Left ventricle myocardium inferior (tissue), 1 donor: ENCODE measurements at regions not wholly inside any gene's neighbourhood (a gene's known extent, or its start where the extent isn't known, plus 50 kb on each side); places are given as distances from the start of the nearest gene placed in this dataset.

Experiments
- DNase-seq: peaks from one replicate; pipeline ENCODE4 v3.0.0-alpha.2; 2020
- H3K27ac ChIP-seq: fragments of 200-600 bp; replicated peaks from 2 replicates; pipeline ENCODE4 v1.8.0; 2021
- H3K27me3 ChIP-seq: fragments of 200-600 bp; 2 replicates; pipeline ENCODE4 v1.8.0; 2021; ENCODE audit warnings: low read depth
- H3K36me3 ChIP-seq: fragments of 200-600 bp; 2 replicates; pipeline ENCODE4 v1.8.0; 2021
- H3K4me1 ChIP-seq: fragments of 200-600 bp; 2 replicates; pipeline ENCODE4 v1.8.0; 2021
- H3K4me3 ChIP-seq: fragments of 200-600 bp; 2 replicates; pipeline ENCODE4 v1.8.0; 2021; ENCODE audit warnings: mild to moderate bottlenecking, moderate library complexity
- H3K9me3 ChIP-seq: fragments of 200-600 bp; replicated peaks from 2 replicates; pipeline ENCODE4 v1.8.0; 2021
- CTCF ChIP-seq: fragments of 200-600 bp; IDR thresholded peaks from 2 replicates; pipeline ENCODE4 v1.8.0; 2021; ENCODE audit warnings: antibody characterized with exemption, mild to moderate bottlenecking, borderline replicate concordance
- intact Hi-C: fragments of 100-400 bp; cut with micrococcal nuclease; formaldehyde crosslinking; loops from one replicate; pipeline ENCODE4 v1.11.0; 2022
- donor health status: DM: no; HTN: yes; CAD: no; lungs with severe emphysema.

GRCh38 chr6:18904681-18905080, 517.5 kb downstream of the RNF144B start:
- Histone ChIP-seq H3K27ac (no peak overlapping the region), H3K27me3 (no peaks in the 10 kb centered on the region), H3K36me3 (no peaks in the 10 kb centered on the region), H3K9me3 (no peaks in the 10 kb centered on the region), H3K4me3 (no peak overlapping the region), H3K4me1 (no peaks in the 10 kb centered on the region)
- TF ChIP-seq CTCF: no peak
- intact Hi-C loops: no loop called here
- DNase-seq: no peak

- intact Hi-C loops: no loop called here
- no peaks in the 10 kb centered on the region for H3K36me3 ChIP-seq
- H3K9me3 ChIP-seq: no peaks in the 10 kb centered on the region
- DNase-seq: no peak
- H3K27me3 ChIP-seq: no peaks in the 10 kb centered on the region
- H3K27ac ChIP-seq: no peak overlapping the region
- TF ChIP-seq CTCF: no peak
- no peak overlapping the region for H3K4me3 ChIP-seq
- no peaks in the 10 kb centered on the region for H3K4me1 ChIP-seq
Measured at GRCh38 chr6:18920701-18921100, 533.6 kb downstream of the RNF144B start.

- H3K36me3 ChIP-seq: no peaks in the 10 kb centered on the region
- no peaks in the 10 kb centered on the region for H3K4me1 ChIP-seq
- intact Hi-C loops: no loop called here
- no peak overlapping the region for H3K27ac ChIP-seq
- H3K9me3 ChIP-seq: no peaks in the 10 kb centered on the region
- H3K4me3 ChIP-seq: no peak overlapping the region
- H3K27me3 ChIP-seq: no peaks in the 10 kb centered on the region
- TF ChIP-seq CTCF: no peak
- no peak for DNase-seq
Measured at GRCh38 chr6:18931086-18931485, 543.9 kb downstream of the RNF144B start.

- no peak for DNase-seq
- no peaks in the 10 kb centered on the region for H3K4me1 ChIP-seq
- H3K36me3 ChIP-seq: no peaks in the 10 kb centered on the region
- intact Hi-C loops: no loop called here
- H3K27ac ChIP-seq: no peak overlapping the region
- no peak overlapping the region for H3K4me3 ChIP-seq
- no peaks in the 10 kb centered on the region for H3K27me3 ChIP-seq
- no peak for TF ChIP-seq CTCF
- H3K9me3 ChIP-seq: no peaks in the 10 kb centered on the region
Measured at GRCh38 chr6:18958146-18958545, 571.0 kb downstream of the RNF144B start.

GRCh38 chr6:18961566-18961965, 574.4 kb downstream of the RNF144B start:
- Histone ChIP-seq H3K9me3 (no peaks in the 10 kb centered on the region), H3K27me3 (no peaks in the 10 kb centered on the region), H3K4me1 (no peaks in the 10 kb centered on the region), H3K36me3 (no peaks in the 10 kb centered on the region), H3K4me3 (no peak overlapping the region), H3K27ac (no peak overlapping the region)
- no peak for TF ChIP-seq CTCF
- intact Hi-C loops: no loop called here
- DNase-seq: no peak
